Fibroblast of skin of back (primary cell): ENCODE measurements at regions not wholly inside any gene's neighbourhood (a gene's known extent, or its start where the extent isn't known, plus 50 kb on each side); places are given as distances from the start of the nearest gene placed in this dataset.
"Not testable (repeated sequence)": the region's sequence is repeated elsewhere in the genome, so short reads cannot be mapped to it uniquely, and the experiment has no call there.

Experiments used
- DNase-seq: peaks from one replicate; pipeline ENCODE4 v3.0.0-alpha.2; 2013

DNA sequence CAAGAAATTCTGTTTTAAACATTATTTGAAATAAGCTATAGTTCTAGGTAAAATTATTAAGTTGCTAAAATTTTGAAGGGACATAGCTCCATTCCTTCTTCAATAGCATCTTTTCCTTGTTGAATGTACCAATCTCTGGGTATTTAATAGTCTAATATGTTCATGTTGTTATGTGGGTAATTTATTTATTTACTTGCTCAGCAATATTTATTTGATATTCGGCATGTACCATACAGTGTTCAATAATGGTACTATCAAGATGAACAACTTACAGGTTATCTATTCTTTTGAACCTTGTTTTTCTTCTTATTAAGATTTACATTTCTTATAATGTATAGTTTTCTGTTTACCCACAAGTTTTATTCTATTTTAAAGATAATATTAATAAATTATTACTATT is 1616.8 kb upstream of the PIK3C3 start:
- DNase-seq = no peak

DNA sequence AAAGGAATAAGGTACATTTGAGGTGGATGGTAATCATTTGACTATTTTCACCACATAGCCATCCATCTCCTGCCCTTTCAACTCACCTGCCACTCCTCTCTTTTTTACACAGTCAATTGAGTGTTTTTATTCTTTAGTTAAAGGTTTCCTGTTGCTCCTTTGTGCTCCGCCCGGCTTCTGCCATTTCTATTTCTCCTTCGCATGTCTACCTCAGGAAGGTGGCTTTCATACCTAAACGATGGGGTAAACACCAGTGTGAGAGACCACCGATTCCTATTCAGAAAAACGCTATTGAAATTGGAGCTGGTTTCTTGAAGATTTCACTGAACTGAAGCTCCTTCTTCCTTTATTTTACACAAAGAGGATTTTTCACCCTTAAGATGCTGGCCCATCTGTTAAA is 1628.0 kb upstream of the PIK3C3 start:
- no peak for DNase-seq

DNA sequence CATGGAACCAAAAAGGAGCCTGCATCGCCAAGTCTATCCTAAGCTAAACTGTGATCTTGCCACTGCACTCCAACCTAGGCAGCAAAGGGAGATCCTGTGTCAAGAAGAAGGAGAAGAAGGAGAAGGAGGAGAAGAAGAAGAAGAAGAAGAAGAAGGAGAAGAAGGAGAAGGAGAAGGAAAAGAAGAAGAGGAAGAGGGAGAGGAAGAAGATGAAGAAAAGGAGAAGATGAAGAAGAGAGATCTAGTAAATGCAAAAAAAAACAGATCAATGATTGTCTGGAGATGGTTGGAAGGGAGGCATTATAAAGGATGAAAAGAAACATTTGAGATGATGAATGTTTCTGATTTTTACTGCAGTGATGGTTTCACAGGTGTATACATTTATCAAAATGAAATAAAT is 1629.0 kb upstream of the PIK3C3 start:
- no peak for DNase-seq

GRCh38 chr18:40314199-40314598 is 1640.8 kb upstream of the PIK3C3 start:
- DNase-seq = no peak

DNA sequence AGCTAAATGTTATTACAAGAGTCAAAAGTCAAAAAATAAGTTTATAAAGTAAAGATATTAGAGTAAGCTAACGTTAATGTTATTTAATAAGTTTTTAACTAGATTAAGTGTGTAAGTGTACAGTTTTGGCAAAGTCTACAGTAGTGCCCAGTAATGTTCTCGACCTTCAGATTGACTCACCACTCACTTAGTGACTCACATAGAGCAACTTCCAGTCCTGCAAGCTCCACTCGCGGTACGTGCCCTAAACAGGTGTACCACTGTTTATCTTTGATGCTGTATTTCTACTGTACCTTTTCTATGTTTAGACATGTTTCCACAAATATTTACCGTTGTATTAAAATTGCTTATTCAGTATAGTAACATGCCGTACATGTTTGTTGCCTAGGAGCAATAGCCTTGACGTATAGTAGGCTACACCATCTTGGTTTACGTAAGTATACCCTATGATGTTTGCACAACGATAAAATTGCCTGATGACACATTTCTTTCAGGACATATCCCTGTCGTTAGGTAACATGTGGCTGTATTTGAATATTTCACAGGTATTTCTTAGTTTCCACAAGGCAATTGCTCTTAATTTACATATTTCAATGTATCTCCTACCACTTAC is 1641.9 kb upstream of the PIK3C3 start:
- DNase-seq = no peak

- no peak for DNase-seq
Measured at GRCh38 chr18:40307627-40308026, 1647.4 kb upstream of the PIK3C3 start.

- no peak for DNase-seq
Measured at GRCh38 chr18:40296717-40297413, 1658.2 kb upstream of the PIK3C3 start.

DNA sequence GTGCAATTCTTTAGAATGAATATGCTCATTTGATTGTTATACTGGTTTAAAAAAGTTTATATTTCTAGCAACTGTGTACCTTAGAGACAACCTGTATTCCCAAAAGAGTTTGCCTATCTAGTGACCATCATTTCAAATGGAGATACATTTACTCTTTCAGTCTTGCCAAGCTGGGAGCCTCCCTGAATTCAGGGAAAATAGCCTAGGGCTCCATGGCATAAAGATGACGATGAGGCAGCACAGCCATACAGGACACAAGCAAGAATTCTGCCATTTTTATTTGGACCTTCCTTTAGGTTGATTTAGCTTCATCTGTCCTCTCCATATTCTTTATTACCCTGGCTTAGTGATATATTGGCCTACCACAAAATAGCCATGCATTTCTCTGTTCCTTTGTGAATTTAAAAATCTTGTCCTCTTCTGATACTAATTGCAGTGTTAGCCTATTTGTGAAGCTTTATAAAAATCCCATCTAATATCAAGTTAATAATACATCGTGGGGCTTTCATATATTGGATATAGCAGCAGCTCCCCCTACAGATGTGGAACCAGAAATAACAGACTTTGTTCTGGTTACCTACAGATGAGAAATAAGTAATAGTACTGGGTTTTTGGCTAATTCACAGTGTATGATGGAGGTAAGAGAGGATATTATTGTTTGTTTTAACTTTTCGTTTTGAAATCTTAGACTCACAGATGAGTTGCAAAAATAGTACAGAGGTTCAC is 1661.9 kb upstream of the PIK3C3 start:
- no peak for DNase-seq

- DNase-seq = no peak
Measured at GRCh38 chr18:40283560-40283959, 1671.5 kb upstream of the PIK3C3 start.

DNA sequence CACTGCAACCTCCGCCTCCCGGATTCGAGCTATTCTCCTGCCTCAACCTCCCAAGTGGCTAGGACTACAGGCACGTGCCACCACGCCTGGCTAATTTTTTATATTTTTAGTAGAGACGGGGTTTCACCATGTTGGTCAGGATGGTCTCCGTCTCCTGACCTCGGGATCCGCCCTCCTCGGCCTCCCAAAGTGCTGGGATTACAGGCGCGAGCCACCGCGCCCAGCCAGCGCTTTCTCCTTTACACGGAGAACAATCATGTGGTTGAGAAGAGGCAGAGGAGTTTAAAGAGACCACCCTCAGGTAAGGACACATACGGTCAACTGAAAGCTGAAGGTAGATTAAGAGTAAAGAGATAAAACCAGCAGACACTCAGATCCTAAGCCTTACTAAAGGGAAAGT is 1673.7 kb upstream of the PIK3C3 start:
- DNase-seq = not testable (repeated sequence)

DNA sequence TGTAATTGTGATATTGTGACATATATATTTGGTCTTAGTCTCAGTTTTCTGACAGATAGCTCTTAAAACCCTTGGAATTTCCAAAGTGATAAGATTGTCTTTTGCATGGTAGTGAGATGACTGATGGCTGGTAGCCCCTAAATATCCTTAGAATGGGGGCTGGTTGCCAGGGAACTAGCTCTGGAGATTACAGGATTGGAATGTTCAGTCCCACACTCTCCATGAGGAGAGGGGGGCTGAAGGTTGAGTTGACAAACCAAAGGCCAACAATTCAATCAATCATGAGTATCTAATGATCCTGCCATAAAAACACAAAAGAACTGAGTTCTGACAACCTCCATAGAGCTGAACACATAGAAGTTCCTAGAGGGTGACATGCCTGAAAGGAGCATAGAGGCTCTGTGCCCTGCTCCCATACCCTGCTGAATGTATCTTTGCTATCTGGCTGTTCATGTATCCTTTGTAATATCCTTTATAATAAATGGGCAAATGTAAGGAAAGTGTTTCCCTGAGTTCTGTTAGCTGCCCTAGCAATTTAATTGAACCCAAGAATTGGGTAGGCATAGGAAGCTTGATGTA is 1680.3 kb upstream of the PIK3C3 start:
- DNase-seq = no peak

GRCh38 chr18:40272630-40273231 is 1682.3 kb upstream of the PIK3C3 start:
- DNase-seq = no peak

GRCh38 chr18:40259115-40259835 is 1695.8 kb upstream of the PIK3C3 start:
- no peak for DNase-seq

DNA sequence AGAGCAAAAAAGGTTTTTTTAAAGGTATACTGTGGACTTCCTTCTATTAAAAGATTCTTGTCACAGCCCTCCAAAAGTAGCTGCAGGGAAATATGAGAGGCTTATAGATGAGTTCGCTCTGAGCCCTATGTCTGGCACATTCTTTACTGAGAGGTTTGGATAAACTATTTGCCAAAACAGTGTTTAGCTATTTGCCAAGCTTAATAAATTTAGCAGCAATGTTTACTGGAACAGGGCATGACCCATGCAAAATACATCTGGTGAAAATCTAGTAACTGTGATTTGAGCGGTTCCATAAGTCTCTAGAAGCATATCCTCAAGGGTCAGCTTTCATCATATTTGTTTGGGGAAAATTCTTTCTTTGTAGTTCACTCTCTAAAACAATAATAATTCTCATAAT is 1696.7 kb upstream of the PIK3C3 start:
- no peak for DNase-seq

DNA sequence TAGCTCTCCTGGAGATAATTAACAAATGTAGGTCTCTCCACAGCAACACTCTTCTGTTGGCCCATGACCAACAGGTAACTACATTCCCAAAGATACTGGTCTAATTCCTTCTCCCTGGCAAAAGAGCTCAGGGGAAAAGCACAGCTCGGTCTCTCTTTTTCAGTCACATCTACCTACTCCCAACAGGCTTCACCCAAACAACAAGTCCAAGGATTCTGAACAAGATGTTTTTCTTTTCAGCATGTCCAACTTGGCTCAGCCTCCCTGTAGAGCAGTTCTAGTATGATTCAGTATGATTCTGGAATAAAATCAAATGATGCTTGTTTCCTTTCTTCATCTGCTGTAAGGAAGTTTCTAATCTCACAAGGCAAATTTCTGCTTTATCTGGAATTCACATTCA is 1704.8 kb upstream of the PIK3C3 start:
- DNase-seq = no peak

DNA sequence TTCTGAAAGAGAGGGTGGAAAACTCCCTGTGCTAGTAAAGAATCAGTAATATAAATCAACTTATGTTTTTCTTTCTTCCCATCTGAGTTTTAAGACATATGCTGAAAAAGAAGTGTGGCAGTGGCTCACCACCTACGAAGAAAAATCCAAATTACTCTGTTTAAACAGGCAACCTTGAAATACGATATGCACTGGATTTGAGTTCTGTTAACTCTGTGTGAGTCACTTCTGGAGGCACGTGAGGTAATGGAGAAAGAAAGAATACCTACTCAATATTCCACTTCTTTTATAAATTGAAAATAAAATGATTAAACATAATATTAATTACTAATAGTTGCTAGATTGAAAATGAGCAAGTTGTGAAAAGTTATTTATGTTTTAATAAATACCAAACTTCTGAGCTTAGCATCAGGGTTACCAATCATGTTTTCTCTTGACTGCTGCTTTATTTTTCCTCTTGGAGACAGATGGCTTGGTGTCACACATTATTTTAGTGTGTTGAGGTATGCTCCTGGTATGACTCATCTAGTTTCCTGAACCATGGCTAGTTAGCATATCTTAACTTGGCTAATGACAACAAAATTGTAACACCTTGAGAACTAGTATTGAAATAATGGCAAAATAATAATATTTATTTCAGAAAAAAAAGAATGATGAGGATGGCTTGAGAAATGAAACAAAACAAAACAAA is 1705.5 kb upstream of the PIK3C3 start:
- DNase-seq = no peak

- DNase-seq = not testable (repeated sequence)
Measured at GRCh38 chr18:40245612-40246011, 1709.4 kb upstream of the PIK3C3 start.

GRCh38 chr18:40243607-40244006 is 1711.4 kb upstream of the PIK3C3 start:
- DNase-seq = peak; percentile 5

- no peak for DNase-seq
Measured at GRCh38 chr18:40235836-40236235, 1719.2 kb upstream of the PIK3C3 start.

DNA sequence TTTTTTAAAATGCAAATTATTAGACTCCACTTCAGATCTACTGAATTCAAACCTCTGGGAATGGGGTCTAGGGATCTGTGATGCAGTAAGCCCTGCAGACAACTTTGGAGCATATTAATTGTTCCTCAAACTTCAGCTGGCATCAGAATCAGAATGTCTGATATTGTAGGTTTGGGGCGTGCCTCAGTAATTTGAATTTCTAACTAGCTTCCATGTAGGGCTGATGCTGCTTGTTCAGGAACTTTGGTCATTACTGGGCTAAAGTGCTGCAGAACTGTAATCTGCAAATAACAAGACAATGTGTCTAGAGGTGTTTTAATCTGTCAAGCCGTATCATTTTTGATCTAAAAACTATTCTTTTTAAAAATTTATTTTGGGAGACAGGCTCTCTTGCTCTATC is 1719.7 kb upstream of the PIK3C3 start:
- DNase-seq = no peak

DNA sequence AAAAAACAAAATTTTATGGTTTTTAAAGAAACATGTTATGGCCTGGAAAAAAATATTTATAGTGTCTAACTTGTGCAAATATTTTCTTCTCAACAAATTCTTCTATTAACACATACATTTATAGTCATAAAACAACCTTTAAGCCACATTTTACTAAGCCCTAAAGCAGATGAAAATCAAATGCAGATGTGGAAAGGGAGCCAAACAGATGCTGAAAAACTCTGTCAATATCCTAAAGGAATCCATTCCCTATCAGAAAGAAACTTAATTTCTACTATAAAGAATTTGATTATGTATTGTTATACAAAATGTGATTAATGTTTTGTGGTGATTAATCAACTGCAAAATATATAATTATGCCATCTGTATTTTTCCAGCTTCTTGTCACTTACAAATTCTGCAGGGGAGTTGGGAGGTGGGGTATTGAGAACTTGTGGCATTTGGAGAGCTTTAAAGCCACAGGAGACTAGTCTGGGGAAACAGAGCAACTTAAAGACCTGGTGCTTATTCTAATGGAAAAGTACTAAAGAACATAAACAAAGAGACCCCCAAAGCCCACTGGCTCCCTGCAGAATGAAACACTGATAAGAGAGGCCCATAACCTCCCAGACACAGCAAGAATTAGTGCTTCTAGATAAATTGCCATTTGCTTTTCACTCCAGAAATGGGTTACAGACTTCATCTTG is 1721.0 kb upstream of the PIK3C3 start:
- DNase-seq = no peak
